ENCODE measurements at regions not wholly inside any gene's neighbourhood (a gene's known extent, or its start where the extent isn't known, plus 50 kb on each side); places are given as distances from the start of the nearest gene placed in this dataset.

GRCh38 chr3:96491868-96492267 lies 322.5 kb upstream of the EPHA6 start (continued):
- TF ChIP-seq POU6F1 (CRISPR knock-in tag; IDR thresholded peaks at IDR 0.05; ENCODE audit: borderline replicate concordance, low read depth) = no peak
- no peak for TF ChIP-seq OSR1 (CRISPR knock-in tag; IDR thresholded peaks at IDR 0.05)
- TF ChIP-seq TOX (CRISPR knock-in tag; IDR thresholded peaks at IDR 0.05; ENCODE audit: borderline replicate concordance) = no peak
- no peak for TF ChIP-seq CSDC2 (CRISPR knock-in tag; IDR thresholded peaks at IDR 0.05)

GRCh38 chr3:96510334-96510733 lies 304.1 kb upstream of the EPHA6 start:
- no peak for ATAC-seq
- no peak for TF ChIP-seq TOX (CRISPR knock-in tag; IDR thresholded peaks at IDR 0.05; ENCODE audit: borderline replicate concordance)
- TF ChIP-seq ZNF8 (CRISPR knock-in tag; IDR thresholded peaks at IDR 0.05) = no peak
- no peak for TF ChIP-seq TCF4 (CRISPR knock-in tag; IDR thresholded peaks at IDR 0.05; ENCODE audit: borderline replicate concordance)
- TF ChIP-seq ZC3H10 (CRISPR knock-in tag; IDR thresholded peaks at IDR 0.05) = no peak
- no peak for TF ChIP-seq CREB5 (CRISPR knock-in tag; IDR thresholded peaks at IDR 0.05; ENCODE audit: low read depth)
- no peak for TF ChIP-seq ESRRG (CRISPR knock-in tag; IDR thresholded peaks at IDR 0.05)
- TF ChIP-seq RARB (CRISPR knock-in tag; IDR thresholded peaks at IDR 0.05) = no peak
- no peak for TF ChIP-seq POU6F1 (CRISPR knock-in tag; IDR thresholded peaks at IDR 0.05; ENCODE audit: borderline replicate concordance, low read depth)
- no peak for TF ChIP-seq CSRNP3 (CRISPR knock-in tag; IDR thresholded peaks at IDR 0.05)
- TF ChIP-seq SNAI2 (CRISPR knock-in tag; IDR thresholded peaks at IDR 0.05) = no peak
- TF ChIP-seq ARNTL (CRISPR knock-in tag; IDR thresholded peaks at IDR 0.05; ENCODE audit: borderline replicate concordance, low read depth) = no peak
- TF ChIP-seq ZFP3 (CRISPR knock-in tag; IDR thresholded peaks at IDR 0.05) = no peak

- ATAC-seq = no peak
- TF ChIP-seq TCF4 (CRISPR knock-in tag; IDR thresholded peaks at IDR 0.05; ENCODE audit: borderline replicate concordance) (no peak), ZFP3 (CRISPR knock-in tag; IDR thresholded peaks at IDR 0.05) (no peak), CSDC2 (CRISPR knock-in tag; IDR thresholded peaks at IDR 0.05) (no peak), RARB (CRISPR knock-in tag; IDR thresholded peaks at IDR 0.05) (no peak), ZNF70 (CRISPR knock-in tag; IDR thresholded peaks at IDR 0.05) (no peak), ZFP30 (CRISPR knock-in tag; IDR thresholded peaks at IDR 0.05) (no peak)
These were observed 277.2 kb upstream of the EPHA6 start for GRCh38 chr3:96537165-96537564.

GRCh38 chr3:96538186-96538585 lies 276.2 kb upstream of the EPHA6 start:
- no peak for ATAC-seq
- TF ChIP-seq CSDC2 (CRISPR knock-in tag; IDR thresholded peaks at IDR 0.05) (no peak), POU6F1 (CRISPR knock-in tag; IDR thresholded peaks at IDR 0.05; ENCODE audit: borderline replicate concordance, low read depth) (no peak), ISL1 (CRISPR knock-in tag; IDR thresholded peaks at IDR 0.05) (no peak), ZFP30 (CRISPR knock-in tag; IDR thresholded peaks at IDR 0.05) (no peak), ZNF8 (CRISPR knock-in tag; IDR thresholded peaks at IDR 0.05) (no peak), PATZ1 (CRISPR knock-in tag; IDR thresholded peaks at IDR 0.05; ENCODE audit: borderline replicate concordance) (no peak), ZNF70 (CRISPR knock-in tag; IDR thresholded peaks at IDR 0.05) (no peak), ESRRG (CRISPR knock-in tag; IDR thresholded peaks at IDR 0.05) (no peak), TCF4 (CRISPR knock-in tag; IDR thresholded peaks at IDR 0.05; ENCODE audit: borderline replicate concordance) (no peak), TSHZ2 (CRISPR knock-in tag; IDR thresholded peaks at IDR 0.05) (no peak), ZNF565 (CRISPR knock-in tag; conservative IDR thresholded peaks at IDR 0.05; ENCODE audit: low read depth) (no peak), GLIS3 (CRISPR knock-in tag; IDR thresholded peaks at IDR 0.05) (no peak), CSRNP3 (CRISPR knock-in tag; IDR thresholded peaks at IDR 0.05) (no peak), PPARA (CRISPR knock-in tag; IDR thresholded peaks at IDR 0.05; ENCODE audit: borderline replicate concordance) (no peak)
